NCI-H146 treated with DMSO at 0.1 percent for 48 hours (cell line): ENCODE measurements at regions not wholly inside any gene's neighbourhood (a gene's known extent, or its start where the extent isn't known, plus 50 kb on each side); places are given as distances from the start of the nearest gene placed in this dataset.
"Not testable (repeated sequence)": the region's sequence is repeated elsewhere in the genome, so short reads cannot be mapped to it uniquely, and the experiment has no call there.

Source experiments
- DNase-seq: peaks from one replicate; lab custom pipeline; 2025; ENCODE audit not compliant: unreplicated experiment; lab: John Stamatoyannopoulos, UW

DNA sequence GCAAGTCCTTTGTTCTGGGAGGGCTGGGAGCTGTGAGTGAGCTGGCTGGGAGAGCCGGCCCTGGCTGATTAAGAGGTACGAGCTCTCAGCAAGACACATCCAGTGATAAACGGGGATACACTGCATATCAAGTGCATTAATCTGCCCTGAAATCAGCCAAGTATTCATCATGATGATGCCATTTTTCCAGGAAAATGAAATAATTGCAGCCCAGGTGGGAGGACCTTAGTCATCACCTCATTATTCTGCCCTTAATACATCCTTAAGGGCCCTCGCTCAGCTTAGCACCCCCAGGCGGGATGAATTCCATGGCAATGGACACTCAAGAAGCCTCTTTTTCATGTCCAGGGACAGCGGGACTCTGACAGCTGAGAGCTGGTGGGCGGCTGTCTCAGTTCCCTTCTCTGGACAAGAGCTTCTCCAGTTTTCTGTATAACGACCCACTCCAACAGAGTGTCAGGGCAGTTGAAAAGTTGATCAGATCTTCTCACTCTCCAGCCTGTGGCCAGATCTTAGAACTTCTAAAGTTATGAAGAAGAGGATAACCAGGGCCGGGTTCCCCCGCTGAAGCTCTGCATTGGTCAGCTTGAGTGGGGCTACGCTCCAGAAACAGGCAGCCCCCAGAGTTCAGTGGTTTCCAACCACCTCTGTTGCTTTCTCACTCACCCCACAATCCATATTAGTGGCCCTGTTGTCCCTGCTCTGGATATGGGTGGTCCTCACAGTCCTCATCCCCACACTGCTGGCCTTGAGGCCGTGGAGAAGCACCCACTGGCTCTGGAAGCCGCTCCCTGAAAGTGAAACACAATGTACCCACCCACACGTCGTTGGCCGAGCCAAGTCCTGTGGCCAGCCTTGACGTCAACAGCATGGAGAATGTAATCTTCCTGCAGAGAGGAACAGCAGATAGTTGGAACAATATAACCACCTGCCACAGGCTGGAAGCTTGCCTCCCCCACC is 306.2 kb upstream of the DIO3 start:
- no peak for DNase-seq

GRCh38 chr14:101255765-101256125 is 305.6 kb upstream of the DIO3 start:
- DNase-seq, result no peak

DNA sequence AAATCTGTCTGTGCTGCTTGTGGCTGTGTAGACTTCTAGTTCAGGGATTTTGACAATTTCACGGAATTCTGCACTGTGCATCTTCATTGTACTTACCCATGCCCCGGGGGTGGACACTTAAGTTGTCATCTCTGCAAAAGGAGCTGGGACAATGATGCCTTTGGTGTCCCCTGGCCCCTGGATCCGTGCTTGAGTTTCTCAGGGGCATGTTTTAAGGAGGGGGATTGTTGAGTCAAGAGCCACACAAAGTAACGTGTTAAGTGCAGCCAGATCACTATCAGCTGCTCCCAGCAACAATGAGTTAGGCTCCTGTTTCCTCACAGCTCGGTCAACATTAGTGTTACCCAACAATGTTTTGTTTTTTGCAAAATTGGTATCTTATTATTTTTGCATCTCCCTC is 305.0 kb upstream of the DIO3 start:
- no peak for DNase-seq

- no peak for DNase-seq
Measured at GRCh38 chr14:101257551-101257950, 303.7 kb upstream of the DIO3 start.

- DNase-seq, result no peak
Measured at GRCh38 chr14:101259748-101260147, 301.5 kb upstream of the DIO3 start.

DNA sequence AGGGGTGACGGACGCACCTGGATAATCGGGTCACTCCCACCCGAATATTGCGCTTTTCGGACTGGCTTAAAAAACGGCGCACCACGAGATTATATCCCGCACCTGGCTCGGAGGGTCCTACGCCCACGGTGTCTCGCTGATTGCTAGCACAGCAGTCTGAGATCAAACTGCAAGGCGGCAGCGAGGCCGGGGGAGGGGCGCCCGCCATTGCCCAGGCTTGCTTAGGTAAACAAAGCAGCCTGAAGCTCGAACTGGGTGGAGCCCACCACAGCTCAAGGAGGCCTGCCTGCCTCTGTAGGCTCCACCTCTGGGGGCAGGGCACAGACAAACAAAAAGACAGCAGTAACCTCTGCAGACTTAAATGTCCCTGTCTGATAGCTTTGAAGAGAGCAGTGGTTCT is 294.9 kb upstream of the DIO3 start:
- DNase-seq, result not testable (repeated sequence)

GRCh38 chr14:101273091-101273490 is 288.2 kb upstream of the DIO3 start:
- DNase-seq, result no peak

GRCh38 chr14:101276309-101277091 is 284.8 kb upstream of the DIO3 start:
- DNase-seq, result no peak

DNA sequence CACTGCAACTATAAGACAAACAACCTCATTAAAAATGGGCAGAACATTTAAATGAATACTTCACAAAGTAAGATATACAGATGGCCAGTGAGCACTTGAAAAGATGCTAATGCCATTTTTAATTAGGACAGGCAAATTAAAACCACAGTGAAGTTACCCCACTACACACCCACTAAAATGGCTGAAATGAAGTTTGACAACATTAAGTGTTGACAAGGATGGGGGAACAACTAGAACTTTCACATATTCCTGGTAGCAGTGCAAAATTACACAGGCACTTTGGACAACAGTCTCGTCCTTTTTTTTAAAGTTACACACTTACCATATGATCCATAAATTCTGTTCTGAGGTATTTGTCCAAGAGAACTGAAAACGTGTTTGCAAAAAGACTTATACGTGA is 278.9 kb upstream of the DIO3 start:
- no peak for DNase-seq

- no peak for DNase-seq
Measured at GRCh38 chr14:101284711-101285110, 276.6 kb upstream of the DIO3 start.

GRCh38 chr14:101286271-101287018 is 274.9 kb upstream of the DIO3 start:
- DNase-seq, result no peak

- DNase-seq, result no peak
Measured at GRCh38 chr14:101288436-101289229, 272.7 kb upstream of the DIO3 start.

DNA sequence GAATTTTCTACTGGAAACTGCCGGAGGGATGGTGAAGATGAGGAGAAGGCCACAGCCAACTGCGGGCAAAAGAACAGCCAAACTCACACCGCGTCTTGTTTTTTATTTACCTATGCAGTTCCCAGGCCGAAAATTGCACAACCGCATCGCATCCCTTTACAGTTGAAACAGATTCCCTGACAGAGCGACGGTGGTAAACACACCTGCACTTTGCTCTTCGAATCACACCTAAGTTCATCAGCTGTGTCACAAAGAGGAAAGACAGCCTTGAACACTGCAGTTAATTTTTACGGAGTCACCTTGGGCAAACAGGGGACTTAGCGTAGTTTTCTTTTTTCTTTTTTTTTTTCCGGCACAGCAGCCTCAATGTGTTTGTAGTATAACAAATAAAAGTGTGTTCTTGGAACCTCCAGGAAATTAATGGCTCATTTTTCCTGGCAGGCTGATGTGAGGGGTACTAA is 272.0 kb upstream of the DIO3 start:
- DNase-seq, result no peak

- DNase-seq, result no peak
Measured at GRCh38 chr14:101289911-101290310, 271.4 kb upstream of the DIO3 start.

GRCh38 chr14:101290611-101291010 is 270.7 kb upstream of the DIO3 start:
- no peak for DNase-seq

DNA sequence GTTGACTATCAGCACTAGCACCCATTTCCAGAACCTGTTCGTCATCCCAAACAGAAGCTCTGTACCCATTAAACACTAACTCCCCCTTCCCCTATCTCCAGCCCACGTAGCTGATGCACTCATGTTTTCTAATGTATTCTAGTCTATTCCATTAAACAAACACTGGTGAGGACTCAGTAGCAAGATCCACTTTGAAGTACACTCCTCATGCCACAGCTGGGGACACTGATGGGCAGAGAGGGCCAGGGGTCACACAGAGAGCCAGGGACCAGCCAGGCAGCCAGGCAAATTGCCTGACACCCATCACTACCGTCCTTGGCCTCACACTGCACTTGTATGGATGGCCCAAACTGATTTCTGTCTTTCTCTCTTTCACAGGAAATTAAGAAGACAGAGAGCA is 269.9 kb upstream of the DIO3 start:
- DNase-seq, result no peak

DNA sequence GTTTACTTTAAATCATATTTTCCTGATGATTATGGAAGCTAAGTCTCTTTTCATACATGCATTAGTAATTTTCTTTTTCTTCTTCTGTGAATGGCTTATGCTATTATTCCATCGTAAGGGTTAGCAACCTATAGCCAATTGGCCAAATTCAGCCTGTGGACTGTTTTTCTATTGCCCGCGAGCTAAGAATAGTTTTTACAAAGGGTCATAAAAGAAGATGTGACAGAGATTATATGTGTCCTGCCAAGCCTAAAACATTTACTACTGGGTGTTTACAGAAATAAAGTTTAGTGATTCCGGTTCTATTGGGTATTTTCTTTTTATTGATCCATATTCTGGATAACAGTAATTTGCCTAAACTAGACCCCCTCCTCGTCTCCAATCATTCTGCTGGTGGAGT is 268.8 kb upstream of the DIO3 start:
- no peak for DNase-seq

GRCh38 chr14:101293605-101294004 is 267.7 kb upstream of the DIO3 start:
- DNase-seq, result no peak

DNA sequence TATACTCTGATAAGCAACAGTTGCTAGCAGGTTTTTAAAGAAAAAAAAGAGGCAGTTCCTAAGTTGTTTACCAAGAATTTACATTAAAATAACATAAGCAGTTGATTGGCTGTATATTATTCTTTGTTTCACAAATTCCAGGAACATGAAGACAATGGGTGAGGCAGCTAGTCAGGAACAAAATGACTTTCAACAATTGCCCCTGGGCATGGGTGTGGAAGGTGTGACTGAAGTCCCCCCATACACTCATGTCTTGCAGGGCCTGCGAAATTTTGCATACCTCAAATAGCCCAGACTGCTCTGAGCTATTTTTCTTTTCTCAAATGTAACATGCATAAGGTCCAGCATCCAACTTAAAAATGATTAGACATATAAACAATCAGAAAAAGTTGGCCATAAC is 267.2 kb upstream of the DIO3 start:
- DNase-seq, result no peak

DNA sequence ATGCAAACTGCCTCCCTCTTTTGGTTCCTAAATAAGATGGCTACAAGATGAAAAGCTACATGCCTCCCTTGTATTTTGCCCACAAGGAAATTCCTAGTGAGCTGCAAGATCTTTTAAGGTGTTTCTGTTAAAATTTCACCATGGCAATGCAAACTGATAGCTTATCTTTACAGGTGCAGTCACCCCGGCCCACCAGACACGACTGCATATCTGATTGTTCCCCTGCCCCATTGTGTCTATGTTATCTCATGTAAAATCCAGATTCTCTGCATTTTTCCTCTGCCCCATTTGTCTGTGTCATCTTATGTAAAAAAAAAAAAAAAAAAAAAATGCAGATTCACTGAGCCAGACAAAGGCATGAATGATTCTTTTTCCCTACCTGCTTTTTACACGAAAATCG is 261.5 kb upstream of the DIO3 start:
- not testable (repeated sequence) for DNase-seq

DNA sequence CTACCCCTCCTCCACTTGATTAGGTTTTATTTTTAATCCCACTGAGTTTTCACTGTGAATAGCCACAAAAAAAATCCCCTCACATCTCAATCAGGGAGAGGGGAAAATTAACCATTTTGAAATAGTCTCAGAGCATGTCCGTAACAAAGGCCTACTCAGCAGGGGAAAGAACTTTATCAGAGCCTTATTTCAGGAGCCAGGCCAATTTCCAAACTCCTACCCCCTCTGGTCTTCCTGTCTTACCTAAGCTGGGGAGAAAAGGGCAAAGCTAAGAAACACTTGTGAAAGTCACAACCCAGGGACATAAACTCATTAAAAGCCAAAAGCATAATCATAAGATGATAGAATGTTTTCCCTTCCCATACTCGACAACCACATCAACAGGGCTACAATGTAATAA is 260.3 kb upstream of the DIO3 start:
- DNase-seq, result no peak
